AG09309 (cell line): ENCODE measurements at regions not wholly inside any gene's neighbourhood (a gene's known extent, or its start where the extent isn't known, plus 50 kb on each side); places are given as distances from the start of the nearest gene placed in this dataset.

Experiments
- DNase-seq: peaks from one replicate; pipeline ENCODE4 v3.0.0-alpha.2; 2010; ENCODE audit warnings: low read depth
- H3K4me3 ChIP-seq: 2 replicates; pipeline ENCODE4 v1.5.1; 2011; ENCODE audit warnings: mild to moderate bottlenecking, low read depth, low read length, moderate library complexity; ENCODE audit not compliant: control insufficient read depth
- TF ChIP-seq, protein P1 (sequence below): IDR thresholded peaks from 2 replicates; pipeline ENCODE4 v1.5.1; 2011; ENCODE audit warnings: mild to moderate bottlenecking, low read depth, low read length, inconsistent platforms; ENCODE audit not compliant: insufficient read depth, control insufficient read depth; ENCODE audit errors: missing control alignments

DNA sequence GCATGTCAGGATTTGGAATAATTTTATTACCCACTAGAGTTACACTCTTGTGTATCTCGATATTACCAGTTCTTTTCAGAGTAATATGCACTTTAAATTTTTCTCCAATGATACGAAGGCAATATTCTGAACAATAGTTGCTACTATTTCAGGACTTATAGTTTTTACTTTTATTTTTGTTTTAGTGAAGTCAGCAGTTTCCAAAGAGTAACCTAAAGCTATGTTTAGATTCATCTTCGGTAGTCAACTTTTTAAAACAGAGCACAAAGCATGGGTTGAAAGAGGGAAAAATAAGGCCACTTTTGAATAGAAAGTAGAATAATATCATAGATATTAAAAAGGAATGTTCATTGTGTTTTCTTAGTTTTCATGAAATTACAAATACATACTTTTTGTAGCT lies 532.7 kb downstream of the CPS1 start:
- no peak overlapping the region for H3K4me3 ChIP-seq
- no peak for DNase-seq
- TF ChIP-seq, protein P1, sequence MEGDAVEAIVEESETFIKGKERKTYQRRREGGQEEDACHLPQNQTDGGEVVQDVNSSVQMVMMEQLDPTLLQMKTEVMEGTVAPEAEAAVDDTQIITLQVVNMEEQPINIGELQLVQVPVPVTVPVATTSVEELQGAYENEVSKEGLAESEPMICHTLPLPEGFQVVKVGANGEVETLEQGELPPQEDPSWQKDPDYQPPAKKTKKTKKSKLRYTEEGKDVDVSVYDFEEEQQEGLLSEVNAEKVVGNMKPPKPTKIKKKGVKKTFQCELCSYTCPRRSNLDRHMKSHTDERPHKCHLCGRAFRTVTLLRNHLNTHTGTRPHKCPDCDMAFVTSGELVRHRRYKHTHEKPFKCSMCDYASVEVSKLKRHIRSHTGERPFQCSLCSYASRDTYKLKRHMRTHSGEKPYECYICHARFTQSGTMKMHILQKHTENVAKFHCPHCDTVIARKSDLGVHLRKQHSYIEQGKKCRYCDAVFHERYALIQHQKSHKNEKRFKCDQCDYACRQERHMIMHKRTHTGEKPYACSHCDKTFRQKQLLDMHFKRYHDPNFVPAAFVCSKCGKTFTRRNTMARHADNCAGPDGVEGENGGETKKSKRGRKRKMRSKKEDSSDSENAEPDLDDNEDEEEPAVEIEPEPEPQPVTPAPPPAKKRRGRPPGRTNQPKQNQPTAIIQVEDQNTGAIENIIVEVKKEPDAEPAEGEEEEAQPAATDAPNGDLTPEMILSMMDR: no peak

DNA sequence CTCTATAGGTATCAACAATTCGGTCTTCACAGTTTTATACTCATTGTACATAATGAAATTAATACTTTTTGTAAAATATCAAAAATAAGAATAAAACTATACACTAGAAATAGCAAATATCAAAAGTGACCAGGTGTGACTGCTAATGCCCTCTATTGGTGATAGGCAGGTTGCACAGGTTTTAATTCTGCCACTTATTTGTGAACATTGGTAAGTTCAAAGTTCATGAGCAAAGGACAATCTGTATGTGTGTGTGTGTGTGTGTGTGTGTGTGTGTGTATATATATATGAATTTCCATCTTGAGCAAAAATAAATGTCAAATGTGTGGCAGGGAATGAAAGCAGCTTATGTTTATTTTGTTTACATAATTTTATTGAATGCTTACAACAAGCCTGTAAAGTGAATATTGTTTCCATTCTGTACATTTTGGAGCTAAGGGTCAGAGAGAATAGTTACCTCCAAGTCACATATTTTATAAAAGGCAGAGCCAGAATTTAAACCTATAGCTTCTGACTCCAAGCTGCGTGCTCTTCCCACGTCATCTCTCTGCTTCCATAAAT lies 537.4 kb downstream of the CPS1 start:
- DNase-seq: no peak
- no peak overlapping the region for H3K4me3 ChIP-seq
- TF ChIP-seq, protein P1: peak; percentile 11

GRCh38 chr2:211103989-211104388 lies 547.6 kb downstream of the CPS1 start:
- TF ChIP-seq, protein P1: no peak
- no peak for DNase-seq
- H3K4me3 ChIP-seq: no peak overlapping the region

DNA sequence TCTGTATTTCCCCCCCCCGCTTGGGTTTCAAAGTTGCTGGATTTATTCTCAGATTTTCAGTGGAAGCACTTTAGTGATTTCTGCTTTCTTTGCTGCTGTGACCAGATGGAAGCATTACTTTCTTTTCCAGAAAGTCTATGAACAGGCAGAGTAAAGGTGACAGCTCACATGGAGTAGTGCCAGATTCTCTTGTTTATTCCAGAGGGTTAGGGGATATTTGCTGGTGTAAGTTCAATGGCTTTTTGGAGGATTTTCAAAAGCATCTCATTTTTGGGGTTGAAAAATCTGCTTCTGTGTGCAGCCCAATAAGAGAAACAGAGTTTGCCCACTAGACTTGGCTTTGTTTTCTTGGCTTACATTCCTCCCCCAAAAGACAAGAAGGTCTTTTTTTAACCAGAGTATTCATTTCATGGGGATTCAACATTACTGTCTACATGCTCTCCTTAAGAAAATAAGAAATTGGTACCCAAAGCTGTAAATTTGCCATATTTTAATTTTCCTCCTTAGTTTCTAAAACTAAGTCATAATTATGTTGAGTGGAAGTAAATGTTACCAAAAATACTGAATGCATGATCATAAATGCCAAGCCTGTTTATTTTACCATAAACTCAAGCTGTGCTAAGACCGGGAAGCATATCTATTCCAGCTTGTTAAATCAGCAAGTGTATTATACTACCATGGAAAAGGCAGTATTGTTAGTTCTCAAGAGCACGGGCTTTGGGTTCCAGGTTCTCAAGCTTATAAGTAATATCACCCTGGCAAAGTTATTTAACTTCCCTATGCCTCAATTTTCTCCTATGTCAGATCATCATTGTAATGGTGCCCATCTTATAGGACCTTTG lies 557.2 kb downstream of the CPS1 start:
- no peak for DNase-seq
- TF ChIP-seq, protein P1: no peak

GRCh38 chr2:211114826-211115455 lies 558.5 kb downstream of the CPS1 start:
- DNase-seq: no peak
- TF ChIP-seq, protein P1: no peak
- H3K4me3 ChIP-seq: no peak overlapping the region

More for the DNA sequence above, 557.2 kb downstream of the CPS1 start:
- no peak overlapping the region for H3K4me3 ChIP-seq

GRCh38 chr2:211117026-211117425 lies 560.6 kb downstream of the CPS1 start:
- TF ChIP-seq, protein P1: no peak
- no peak overlapping the region for H3K4me3 ChIP-seq
- no peak for DNase-seq
